ENCODE measurements at regions not wholly inside any gene's neighbourhood (a gene's known extent, or its start where the extent isn't known, plus 50 kb on each side); places are given as distances from the start of the nearest gene placed in this dataset.

GRCh38 chr6:15058200-15059061 lies 187.4 kb upstream of the JARID2 start:
- DNase-seq: no peak

GRCh38 chr6:15061180-15061641 lies 184.7 kb upstream of the JARID2 start:
- no peak for DNase-seq

- no peak for DNase-seq
These were observed 183.9 kb upstream of the JARID2 start for GRCh38 chr6:15061908-15062515.

- peak; percentile 94 for DNase-seq
These were observed 183.2 kb upstream of the JARID2 start for GRCh38 chr6:15062516-15063252.

- peak; percentile 34 for DNase-seq
These were observed 182.5 kb upstream of the JARID2 start for GRCh38 chr6:15063253-15063853.

GRCh38 chr6:15065261-15065989 lies 180.4 kb upstream of the JARID2 start:
- peak; percentile 13 for DNase-seq

- no peak for DNase-seq
These were observed 179.6 kb upstream of the JARID2 start for GRCh38 chr6:15066089-15066758.

GRCh38 chr6:15073344-15073789 lies 172.5 kb upstream of the JARID2 start:
- peak; percentile 9 for DNase-seq

- no peak for DNase-seq
These were observed 171.9 kb upstream of the JARID2 start for GRCh38 chr6:15073883-15074465.

GRCh38 chr6:15074806-15075205 lies 171.1 kb upstream of the JARID2 start:
- no peak for DNase-seq

- no peak for DNase-seq
These were observed 169.3 kb upstream of the JARID2 start for GRCh38 chr6:15076565-15076964.

GRCh38 chr6:15077006-15077405 lies 168.9 kb upstream of the JARID2 start:
- DNase-seq: peak; percentile 16

- no peak for DNase-seq
These were observed 167.9 kb upstream of the JARID2 start for GRCh38 chr6:15077961-15078360.

GRCh38 chr6:15079288-15079817 lies 166.5 kb upstream of the JARID2 start:
- DNase-seq: no peak

- DNase-seq: no peak
These were observed 165.0 kb upstream of the JARID2 start for GRCh38 chr6:15080895-15081294.

GRCh38 chr6:15081447-15081846 lies 164.4 kb upstream of the JARID2 start:
- DNase-seq: no peak

- DNase-seq: no peak
These were observed 163.2 kb upstream of the JARID2 start for GRCh38 chr6:15082708-15083107.

- no peak for DNase-seq
These were observed 159.3 kb upstream of the JARID2 start for GRCh38 chr6:15086348-15087158.

GRCh38 chr6:15087186-15087589 lies 158.7 kb upstream of the JARID2 start:
- DNase-seq: no peak

- DNase-seq: no peak
These were observed 156.8 kb upstream of the JARID2 start for GRCh38 chr6:15088904-15089568.

All from fibroblast of upper back skin (primary cell).